ENCODE measurements at regions not wholly inside any gene's neighbourhood (a gene's known extent, or its start where the extent isn't known, plus 50 kb on each side); places are given as distances from the start of the nearest gene placed in this dataset.

DNA sequence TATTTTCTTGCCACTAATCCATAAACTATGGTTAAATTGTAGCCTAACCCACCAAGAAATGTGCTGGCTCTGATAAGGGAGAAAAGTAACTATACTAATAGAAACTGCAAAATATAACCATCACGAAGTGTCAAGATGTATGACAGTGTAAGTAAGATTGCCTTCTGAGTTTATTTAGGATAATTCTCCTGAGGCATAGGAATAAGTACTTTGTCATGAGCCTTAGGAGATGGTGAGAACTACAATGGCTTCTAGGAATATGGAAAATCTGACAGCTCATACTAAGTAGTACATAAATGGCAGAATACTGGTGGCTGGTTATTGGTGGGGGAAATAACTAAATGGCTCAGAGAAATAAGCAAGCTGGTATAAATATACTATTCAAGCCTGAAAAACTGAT, 543.9 kb downstream of the PRR16 start:
- TF ChIP-seq, protein P1, sequence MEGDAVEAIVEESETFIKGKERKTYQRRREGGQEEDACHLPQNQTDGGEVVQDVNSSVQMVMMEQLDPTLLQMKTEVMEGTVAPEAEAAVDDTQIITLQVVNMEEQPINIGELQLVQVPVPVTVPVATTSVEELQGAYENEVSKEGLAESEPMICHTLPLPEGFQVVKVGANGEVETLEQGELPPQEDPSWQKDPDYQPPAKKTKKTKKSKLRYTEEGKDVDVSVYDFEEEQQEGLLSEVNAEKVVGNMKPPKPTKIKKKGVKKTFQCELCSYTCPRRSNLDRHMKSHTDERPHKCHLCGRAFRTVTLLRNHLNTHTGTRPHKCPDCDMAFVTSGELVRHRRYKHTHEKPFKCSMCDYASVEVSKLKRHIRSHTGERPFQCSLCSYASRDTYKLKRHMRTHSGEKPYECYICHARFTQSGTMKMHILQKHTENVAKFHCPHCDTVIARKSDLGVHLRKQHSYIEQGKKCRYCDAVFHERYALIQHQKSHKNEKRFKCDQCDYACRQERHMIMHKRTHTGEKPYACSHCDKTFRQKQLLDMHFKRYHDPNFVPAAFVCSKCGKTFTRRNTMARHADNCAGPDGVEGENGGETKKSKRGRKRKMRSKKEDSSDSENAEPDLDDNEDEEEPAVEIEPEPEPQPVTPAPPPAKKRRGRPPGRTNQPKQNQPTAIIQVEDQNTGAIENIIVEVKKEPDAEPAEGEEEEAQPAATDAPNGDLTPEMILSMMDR (conservative IDR thresholded peaks at IDR 0.05; ENCODE audit: low read length) = no peak
- H3K4me3 ChIP-seq (ENCODE audit: low read length) = no peak overlapping the region
- no peak for DNase-seq (ENCODE audit: low read depth)

GRCh38 chr5:121009058-121009457, 545.0 kb downstream of the PRR16 start:
- TF ChIP-seq, protein P1 (conservative IDR thresholded peaks at IDR 0.05; ENCODE audit: low read length) = no peak

GRCh38 chr5:121018004-121018403, 553.9 kb downstream of the PRR16 start:
- H3K4me3 ChIP-seq (ENCODE audit: low read length) = no peak overlapping the region
- DNase-seq (ENCODE audit: low read depth) = no peak
- TF ChIP-seq, protein P1 (conservative IDR thresholded peaks at IDR 0.05; ENCODE audit: low read length) = no peak

More at GRCh38 chr5:121009058-121009457, 545.0 kb downstream of the PRR16 start:
- no peak for DNase-seq (ENCODE audit: low read depth)
- H3K4me3 ChIP-seq (ENCODE audit: low read length) = no peak overlapping the region

- H3K4me3 ChIP-seq (ENCODE audit: low read length) = no peak overlapping the region
- TF ChIP-seq, protein P1 (conservative IDR thresholded peaks at IDR 0.05; ENCODE audit: low read length) = no peak
- DNase-seq (ENCODE audit: low read depth) = no peak
Measured at GRCh38 chr5:121019106-121019505, 555.0 kb downstream of the PRR16 start.

- DNase-seq (ENCODE audit: low read depth) = no peak
- TF ChIP-seq, protein P1 (conservative IDR thresholded peaks at IDR 0.05; ENCODE audit: low read length) = no peak
- no peak overlapping the region for H3K4me3 ChIP-seq (ENCODE audit: low read length)
Measured at GRCh38 chr5:121019734-121020133, 555.6 kb downstream of the PRR16 start.

DNA sequence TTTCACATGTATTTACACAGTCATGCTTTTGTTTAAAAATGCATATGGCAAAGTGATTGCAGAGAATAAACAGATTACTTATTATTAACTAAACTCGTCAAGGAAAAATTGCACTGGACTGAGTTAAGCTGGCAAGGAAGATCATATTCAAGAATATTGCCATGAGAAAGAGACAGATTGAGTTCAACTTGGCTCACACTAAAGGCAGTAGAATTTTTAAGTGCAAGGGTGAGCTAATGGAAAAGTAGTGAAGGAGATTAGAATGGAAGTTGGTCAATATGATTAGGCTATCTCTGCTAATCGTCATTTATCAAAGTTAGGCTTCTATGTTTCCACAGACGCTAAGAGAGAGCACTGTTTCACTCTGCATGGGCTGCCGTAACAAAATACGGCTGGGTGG, 557.6 kb downstream of the PRR16 start:
- no peak for DNase-seq (ENCODE audit: low read depth)
- TF ChIP-seq, protein P1 (conservative IDR thresholded peaks at IDR 0.05; ENCODE audit: low read length) = no peak
- H3K4me3 ChIP-seq (ENCODE audit: low read length) = no peak overlapping the region

DNA sequence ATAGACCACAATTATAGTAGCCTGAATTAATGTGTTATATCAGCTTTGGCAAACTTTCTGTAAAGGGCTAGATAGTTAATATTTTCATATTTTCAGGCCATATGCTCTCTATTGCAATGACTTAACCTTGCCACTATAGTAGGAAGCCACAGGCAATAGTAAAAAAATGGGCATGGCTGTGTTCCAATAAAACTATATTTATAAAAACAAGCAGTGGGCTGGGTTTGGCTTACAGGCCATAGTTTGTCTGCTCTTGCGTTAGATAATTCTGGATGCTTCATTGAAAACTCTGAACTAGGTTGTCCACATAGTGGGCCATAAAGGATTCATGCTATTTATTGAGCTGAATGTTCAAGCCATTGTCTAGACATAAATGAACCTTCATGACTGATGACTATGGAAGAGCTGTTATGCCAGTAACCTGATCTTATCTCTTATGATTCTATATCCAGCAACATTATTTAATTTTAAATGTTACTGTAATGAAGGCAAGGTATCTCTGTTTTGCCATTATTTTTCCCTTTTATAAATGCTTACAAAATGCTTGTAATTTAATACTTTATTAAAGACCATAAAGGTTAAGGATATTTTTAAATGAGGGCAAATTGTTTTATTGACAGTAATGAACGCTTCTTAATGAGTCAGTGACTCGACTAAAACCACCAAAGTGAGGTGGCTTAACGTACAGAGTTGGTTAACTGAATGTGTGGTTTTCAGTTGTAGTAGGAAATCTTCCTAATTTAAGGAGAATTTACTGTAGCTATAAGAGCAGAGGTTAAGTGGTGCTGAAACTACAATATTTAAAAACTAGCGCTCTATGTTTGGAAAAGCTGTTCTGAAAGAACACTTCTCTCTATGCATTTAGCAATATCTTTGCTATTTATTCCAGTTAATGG, 560.6 kb downstream of the PRR16 start:
- no peak for DNase-seq (ENCODE audit: low read depth)
- TF ChIP-seq, protein P1 (conservative IDR thresholded peaks at IDR 0.05; ENCODE audit: low read length) = no peak
- H3K4me3 ChIP-seq (ENCODE audit: low read length) = no peak overlapping the region
